GM12878 (cell line): ENCODE measurements at regions not wholly inside any gene's neighbourhood (a gene's known extent, or its start where the extent isn't known, plus 50 kb on each side); places are given as distances from the start of the nearest gene placed in this dataset.

Experiments
- CTCF ChIP-seq, 3 experiments: IDR thresholded peaks in 2 of 3; conservative IDR thresholded peaks in 1 of 3; 2 replicates each; pipeline ENCODE4 v1.5.1; 2011; ENCODE audit warnings: low read depth in 3 of 3, low read length in 3 of 3, mild to moderate bottlenecking in 3 of 3, control low read depth in 2 of 3, moderate library complexity in 2 of 3, inconsistent platforms in 1 of 3, mixed read lengths in 1 of 3; ENCODE audit not compliant: control insufficient read depth in 2 of 3, insufficient read depth in 1 of 3; ENCODE audit errors: extremely low read depth in 1 of 3
- EZH2 ChIP-seq: IDR thresholded peaks from 2 replicates; pipeline ENCODE4 v1.6.1; 2012; ENCODE audit warnings: low read depth, mild to moderate bottlenecking, control low read depth, inconsistent platforms, low read length, borderline replicate concordance; ENCODE audit not compliant: control insufficient read depth
- SUPT20H ChIP-seq: IDR thresholded peaks from 2 replicates; pipeline ENCODE4 v1.6.1; 2011; ENCODE audit warnings: low read depth, mild to moderate bottlenecking, low read length, moderate library complexity, borderline replicate concordance; ENCODE audit not compliant: control insufficient read depth
- TAF1 ChIP-seq: IDR thresholded peaks from 2 replicates; pipeline ENCODE4 v1.6.1; 2011; ENCODE audit warnings: mild to moderate bottlenecking, low read depth, low read length, borderline replicate concordance

GRCh38 chr7:4613846-4614548 is 68.1 kb upstream of the FOXK1 start:
- TF ChIP-seq SUPT20H (no peak), EZH2 (no peak), TAF1 (no peak), CTCF (IDR thresholded peaks at IDR 0.05 in 2 of 3, conservative IDR thresholded peaks at IDR 0.05 in 1 of 3; ENCODE audit: control insufficient read depth in 2 of 3, extremely low read depth in 1 of 3, insufficient read depth in 1 of 3, low read depth in 3 of 3, low read length in 3 of 3) (no peak)
